ENCODE measurements at regions not wholly inside any gene's neighbourhood (a gene's known extent, or its start where the extent isn't known, plus 50 kb on each side); places are given as distances from the start of the nearest gene placed in this dataset.
A peak's percentile ranks its signal among the peaks of the same experiment; 100 is the strongest.
"Not testable (repeated sequence)": the region's sequence is repeated elsewhere in the genome, so short reads cannot be mapped to it uniquely, and the experiment has no call there.

GRCh38 chrX:3875638-3876037 is 162.2 kb upstream of the PRKX start:
- not testable (repeated sequence) for ATAC-seq (ENCODE audit: low FRiP score); DNase-seq (ENCODE audit: low spot score)

GRCh38 chrX:3872226-3872879 is 158.9 kb upstream of the PRKX start:
- DNase-seq (ENCODE audit: low spot score): not testable (repeated sequence)

GRCh38 chrX:3867067-3867831 is 153.8 kb upstream of the PRKX start:
- ATAC-seq (ENCODE audit: low FRiP score); DNase-seq (ENCODE audit: low spot score): not testable (repeated sequence)

More at GRCh38 chrX:3872226-3872879, 158.9 kb upstream of the PRKX start:
- not testable (repeated sequence) for ATAC-seq (ENCODE audit: low FRiP score)

- DNase-seq (ENCODE audit: low spot score); ATAC-seq (ENCODE audit: low FRiP score): not testable (repeated sequence)
Observed at GRCh38 chrX:3858332-3858731, 144.9 kb upstream of the PRKX start.

- DNase-seq (ENCODE audit: low spot score): not testable (repeated sequence)
- peak; percentile 66 for ATAC-seq (ENCODE audit: low FRiP score)
Observed at GRCh38 chrX:3843522-3844145, 130.2 kb upstream of the PRKX start.

- not testable (repeated sequence) for DNase-seq (ENCODE audit: low spot score); ATAC-seq (ENCODE audit: low FRiP score)
Observed at GRCh38 chrX:3842822-3843521, 129.5 kb upstream of the PRKX start.

GRCh38 chrX:3838754-3839153 is 125.3 kb upstream of the PRKX start:
- not testable (repeated sequence) for ATAC-seq (ENCODE audit: low FRiP score); DNase-seq (ENCODE audit: low spot score)

GRCh38 chrX:3837958-3838643 is 124.7 kb upstream of the PRKX start:
- ATAC-seq (ENCODE audit: low FRiP score); DNase-seq (ENCODE audit: low spot score): not testable (repeated sequence)

- DNase-seq (ENCODE audit: low spot score); ATAC-seq (ENCODE audit: low FRiP score): not testable (repeated sequence)
Observed at GRCh38 chrX:3837211-3837610, 123.8 kb upstream of the PRKX start.

- ATAC-seq (ENCODE audit: low FRiP score); DNase-seq (ENCODE audit: low spot score): not testable (repeated sequence)
Observed at GRCh38 chrX:3833761-3834542, 120.5 kb upstream of the PRKX start.

- not testable (repeated sequence) for ATAC-seq (ENCODE audit: low FRiP score); DNase-seq (ENCODE audit: low spot score)
Observed at GRCh38 chrX:3830020-3830419, 116.6 kb upstream of the PRKX start.

GRCh38 chrX:3829041-3829531 is 115.6 kb upstream of the PRKX start:
- ATAC-seq (ENCODE audit: low FRiP score): not testable (repeated sequence)

GRCh38 chrX:3828378-3829040 is 115.1 kb upstream of the PRKX start:
- not testable (repeated sequence) for ATAC-seq (ENCODE audit: low FRiP score); DNase-seq (ENCODE audit: low spot score)

More at GRCh38 chrX:3829041-3829531, 115.6 kb upstream of the PRKX start:
- not testable (repeated sequence) for DNase-seq (ENCODE audit: low spot score)

GRCh38 chrX:3824008-3824407 is 110.6 kb upstream of the PRKX start:
- not testable (repeated sequence) for ATAC-seq (ENCODE audit: low FRiP score); DNase-seq (ENCODE audit: low spot score)
